ENCODE measurements at regions not wholly inside any gene's neighbourhood (a gene's known extent, or its start where the extent isn't known, plus 50 kb on each side); places are given as distances from the start of the nearest gene placed in this dataset.

DNA sequence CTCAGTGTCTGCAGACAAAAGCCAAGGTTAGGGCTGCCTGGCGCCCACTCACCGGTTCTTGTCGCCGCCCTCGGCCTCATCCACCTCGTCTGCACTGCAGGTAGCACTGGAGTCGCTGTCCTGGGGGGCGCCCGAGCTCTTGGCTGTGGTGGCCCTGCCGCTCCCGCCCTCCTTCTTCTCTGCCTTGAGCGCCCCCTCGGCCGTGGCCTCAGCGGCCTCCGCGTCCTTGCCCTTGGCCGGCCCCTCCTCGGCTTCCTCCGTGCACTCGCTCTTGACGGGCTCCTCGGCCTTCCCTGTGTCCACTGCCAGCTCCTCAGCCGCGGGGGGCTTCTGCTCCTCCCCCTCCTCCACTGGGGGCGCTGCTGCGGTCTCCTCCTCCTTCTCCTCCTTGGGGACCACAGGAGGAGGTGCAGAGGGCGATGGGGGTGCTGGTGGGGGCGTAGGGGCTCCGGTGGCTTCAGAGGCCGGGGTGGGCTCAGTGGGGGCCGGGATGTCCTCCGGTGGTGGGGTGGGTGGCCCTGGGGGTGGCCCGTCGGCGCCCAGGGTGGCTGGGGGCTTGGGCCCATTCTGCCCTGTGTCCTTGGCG, 77.2 kb downstream of the RFLNA start:
- no peak for DNase-seq (ENCODE audit: low read depth in 2 of 3, low spot score in 1 of 3)

DNA sequence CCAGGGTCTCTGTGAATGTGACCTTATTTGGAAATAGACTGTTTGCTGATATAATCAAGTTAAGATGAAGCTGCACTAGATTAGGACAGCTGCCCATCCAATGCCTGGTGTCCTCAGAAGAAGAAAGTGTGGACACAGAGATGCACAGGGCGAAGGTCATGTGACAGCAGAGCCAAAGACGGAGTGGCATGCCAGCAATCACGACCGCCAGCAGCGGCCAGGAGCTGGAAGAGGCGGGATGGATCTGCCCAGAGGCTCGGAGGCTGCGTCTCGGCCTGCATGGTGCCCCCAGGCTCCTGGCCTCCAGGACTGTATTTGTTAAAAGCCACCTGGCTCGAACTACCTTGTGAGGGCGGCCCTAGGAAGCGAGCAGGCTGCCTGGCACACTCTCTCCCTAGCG, 76.5 kb downstream of the RFLNA start:
- no peak for DNase-seq (ENCODE audit: low read depth in 2 of 3, low spot score in 1 of 3)

- DNase-seq (ENCODE audit: low read depth in 2 of 3, low spot score in 1 of 3), result no peak
These were observed 76.0 kb downstream of the RFLNA start for GRCh38 chr12:124370851-124371250.

- no peak for DNase-seq (ENCODE audit: low read depth in 2 of 3, low spot score in 1 of 3)
These were observed 75.5 kb downstream of the RFLNA start for GRCh38 chr12:124370384-124370783.

GRCh38 chr12:124369827-124370378, 75.0 kb downstream of the RFLNA start:
- no peak for DNase-seq (ENCODE audit: low read depth in 2 of 3, low spot score in 1 of 3)

DNA sequence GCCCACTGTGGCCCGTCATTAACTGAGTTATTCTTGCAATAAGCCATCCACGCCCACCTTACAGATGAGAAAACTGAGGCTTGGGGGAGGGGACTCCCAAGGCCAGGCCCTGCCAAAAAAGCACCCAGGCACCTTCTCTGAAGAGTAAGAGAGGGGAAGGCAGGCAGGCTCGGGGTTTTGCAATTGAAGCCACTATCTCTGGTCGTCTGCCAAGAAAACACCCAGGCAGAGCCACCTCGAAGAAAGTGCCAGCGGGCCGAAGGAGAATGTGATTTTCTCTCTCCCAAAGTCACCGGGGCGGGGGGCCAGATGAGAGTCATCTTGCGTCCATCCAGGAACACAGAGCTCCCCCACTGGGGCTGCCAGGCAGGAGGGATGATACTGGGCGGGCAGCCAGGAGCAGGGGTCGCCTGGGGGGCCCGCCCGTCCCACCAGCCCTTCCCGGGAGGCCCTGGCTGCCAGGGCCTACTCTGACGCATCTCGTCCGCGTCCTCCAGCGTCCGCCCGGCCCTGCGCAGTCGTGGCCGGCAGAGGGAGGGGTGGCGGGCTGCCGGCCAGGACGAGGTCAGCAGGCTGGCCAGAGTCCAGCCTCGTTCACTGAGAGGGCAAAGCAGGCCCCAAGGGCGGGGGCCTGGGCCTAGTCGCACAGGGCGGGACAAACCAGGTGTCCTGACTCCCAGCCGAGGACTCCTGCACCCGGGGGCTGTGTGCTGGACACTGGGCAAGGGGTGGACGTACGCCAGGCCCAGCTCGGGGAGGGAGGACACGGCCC, 74.3 kb downstream of the RFLNA start:
- DNase-seq (ENCODE audit: low read depth in 2 of 3, low spot score in 1 of 3), result no peak

GRCh38 chr12:124368421-124369032, 73.6 kb downstream of the RFLNA start:
- DNase-seq (ENCODE audit: low read depth in 2 of 3, low spot score in 1 of 3), result no peak

GRCh38 chr12:124365726-124366430, 71.0 kb downstream of the RFLNA start:
- DNase-seq (ENCODE audit: low read depth in 2 of 3, low spot score in 1 of 3), result no peak
